ENCODE measurements at regions not wholly inside any gene's neighbourhood (a gene's known extent, or its start where the extent isn't known, plus 50 kb on each side); places are given as distances from the start of the nearest gene placed in this dataset.
"Not testable (repeated sequence)": the region's sequence is repeated elsewhere in the genome, so short reads cannot be mapped to it uniquely, and the experiment has no call there.

- H3K27ac ChIP-seq (ENCODE audit: low read length); H3K27me3 ChIP-seq (ENCODE audit: low read depth, low read length); H3K4me1 ChIP-seq (ENCODE audit: low read length); H3K79me2 ChIP-seq (ENCODE audit: low read length); H4K20me1 ChIP-seq (ENCODE audit: insufficient read depth, low read length); H2AFZ ChIP-seq (ENCODE audit: low read depth, low read length); H3K9ac ChIP-seq (ENCODE audit: low read length); H3K4me3 ChIP-seq (ENCODE audit: low read length); H3K36me3 ChIP-seq (replicated peaks; ENCODE audit: low read depth, low read length); H3K9me3 ChIP-seq (ENCODE audit: insufficient read depth, low read length); H3K4me2 ChIP-seq (ENCODE audit: low read length): not testable (repeated sequence)
These were observed 77.9 kb upstream of the RGPD2 start for GRCh38 chr2:87903242-87904114.

- H3K36me3 ChIP-seq (replicated peaks; ENCODE audit: low read depth, low read length); H3K4me3 ChIP-seq (ENCODE audit: low read length); H3K79me2 ChIP-seq (ENCODE audit: low read length); H3K9me3 ChIP-seq (ENCODE audit: insufficient read depth, low read length); H3K27ac ChIP-seq (ENCODE audit: low read length); H4K20me1 ChIP-seq (ENCODE audit: insufficient read depth, low read length); H3K4me2 ChIP-seq (ENCODE audit: low read length); H2AFZ ChIP-seq (ENCODE audit: low read depth, low read length); H3K9ac ChIP-seq (ENCODE audit: low read length); H3K4me1 ChIP-seq (ENCODE audit: low read length); H3K27me3 ChIP-seq (ENCODE audit: low read depth, low read length): not testable (repeated sequence)
These were observed 58.1 kb upstream of the RGPD2 start for GRCh38 chr2:87883659-87884058.
